ENCODE measurements at regions not wholly inside any gene's neighbourhood (a gene's known extent, or its start where the extent isn't known, plus 50 kb on each side); places are given as distances from the start of the nearest gene placed in this dataset.

DNA sequence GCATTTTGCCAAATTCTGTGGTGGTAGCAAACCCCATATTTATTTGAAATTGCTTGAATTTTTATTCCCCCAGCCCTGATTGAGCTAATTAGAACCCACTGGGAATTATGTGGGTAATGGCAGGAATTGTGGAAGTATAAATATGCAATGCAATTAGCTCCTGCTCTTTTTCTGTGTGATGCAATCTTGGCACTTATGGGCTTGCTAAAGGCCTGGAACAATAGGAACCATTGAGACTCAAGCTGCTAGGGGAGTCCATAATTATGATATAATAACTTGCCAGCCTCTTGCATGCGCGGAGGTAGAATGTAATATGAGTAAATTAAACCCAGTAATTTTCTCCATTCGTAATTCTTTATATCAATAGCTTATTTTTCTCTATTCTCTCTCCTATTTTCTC, 267.6 kb upstream of the THSD7B start:
- peaks cover 0 to 3% of the 10 kb centered on the region in 2 experiments; a peak in 1 of 4 replicates for H3K4me1 Mint-ChIP-seq
- Histone ChIP-seq H3K56ac (ENCODE audit: insufficient read length, low read depth, low read length) (no peak overlapping the region), H2BK120ac (ENCODE audit: low read depth, low read length, poor library complexity, severe bottlenecking) (no peak overlapping the region), H3K23ac (ENCODE audit: insufficient read length, low read depth, low read length) (no peak overlapping the region), H3K79me2 (ENCODE audit: insufficient read depth, low read length) (no peaks in the 10 kb centered on the region), H3K9ac (ENCODE audit: extremely low read depth, insufficient read length, low read length) (no peak overlapping the region), H2BK5ac (ENCODE audit: insufficient read length, low read length) (no peak overlapping the region), H3T11ph (ENCODE audit: low read length) (no peak overlapping the region), H2AFZ (ENCODE audit: low read length) (no peak overlapping the region), H4K91ac (ENCODE audit: insufficient read length, low read depth, low read length) (no peak overlapping the region), H3K27ac (ENCODE audit: insufficient read length, low read depth, low read length) (no peak overlapping the region), H2AK5ac (ENCODE audit: insufficient read length, low read length) (no peak overlapping the region), H3K23me2 (ENCODE audit: insufficient read length, low read depth, low read length, poor library complexity, severe bottlenecking) (no peaks in the 10 kb centered on the region), H2BK12ac (ENCODE audit: insufficient read length, low read depth, low read length) (no peak overlapping the region), H2BK15ac (ENCODE audit: low read depth, low read length) (no peak overlapping the region), H3K9me3 (ENCODE audit: control insufficient read depth, low read depth, low read length) (no peaks in the 10 kb centered on the region), H4K5ac (ENCODE audit: insufficient read length, low read depth, low read length) (no peak overlapping the region), H3K14ac (ENCODE audit: insufficient read depth, low read length) (no peak overlapping the region), H4K20me1 (ENCODE audit: control insufficient read depth, insufficient read depth, insufficient read length) (no peaks in the 10 kb centered on the region), H4K8ac (replicated peaks; ENCODE audit: insufficient read length, low read depth, low read length) (no peak overlapping the region), H3K4me2 (ENCODE audit: insufficient read depth, insufficient read length, low read length) (no peak overlapping the region), H3K27me3 (ENCODE audit: insufficient read depth, low read length) (no peaks in the 10 kb centered on the region), H3K4me1 (ENCODE audit: insufficient read depth, low read length) (no peaks in the 10 kb centered on the region), H3K4ac (ENCODE audit: low read depth, low read length) (no peak overlapping the region), H3K18ac (ENCODE audit: insufficient read length, low read depth, low read length) (no peak overlapping the region), H3K79me1 (ENCODE audit: insufficient read depth, low read depth, low read length, poor library complexity, severe bottlenecking) (no peaks in the 10 kb centered on the region), H2BK20ac (ENCODE audit: low read depth, low read length, poor library complexity, severe bottlenecking) (no peak overlapping the region)
- DNase-seq = no peak
- H3K27ac Mint-ChIP-seq = no peak overlapping the region
- WGBS (ENCODE audit: extremely low coverage, insufficient read length, low lambda C conversion rate) = no CpG with 5 or more reads among the region's 3 CpGs
- peaks cover 77% of the 10 kb centered on the region for H3K27me3 Mint-ChIP-seq (ENCODE audit: low read depth)
- H3K4me3 Mint-ChIP-seq = no peak overlapping the region
- no peaks in the 10 kb centered on the region; a peak in 2 of 5 replicates for H3K9me3 Mint-ChIP-seq
- no peaks in the 10 kb centered on the region; a peak in 1 of 7 replicates for H3K36me3 Mint-ChIP-seq (ENCODE audit: insufficient read depth in 1 of 3, low read depth in 3 of 3)
- TF ChIP-seq, protein P1, sequence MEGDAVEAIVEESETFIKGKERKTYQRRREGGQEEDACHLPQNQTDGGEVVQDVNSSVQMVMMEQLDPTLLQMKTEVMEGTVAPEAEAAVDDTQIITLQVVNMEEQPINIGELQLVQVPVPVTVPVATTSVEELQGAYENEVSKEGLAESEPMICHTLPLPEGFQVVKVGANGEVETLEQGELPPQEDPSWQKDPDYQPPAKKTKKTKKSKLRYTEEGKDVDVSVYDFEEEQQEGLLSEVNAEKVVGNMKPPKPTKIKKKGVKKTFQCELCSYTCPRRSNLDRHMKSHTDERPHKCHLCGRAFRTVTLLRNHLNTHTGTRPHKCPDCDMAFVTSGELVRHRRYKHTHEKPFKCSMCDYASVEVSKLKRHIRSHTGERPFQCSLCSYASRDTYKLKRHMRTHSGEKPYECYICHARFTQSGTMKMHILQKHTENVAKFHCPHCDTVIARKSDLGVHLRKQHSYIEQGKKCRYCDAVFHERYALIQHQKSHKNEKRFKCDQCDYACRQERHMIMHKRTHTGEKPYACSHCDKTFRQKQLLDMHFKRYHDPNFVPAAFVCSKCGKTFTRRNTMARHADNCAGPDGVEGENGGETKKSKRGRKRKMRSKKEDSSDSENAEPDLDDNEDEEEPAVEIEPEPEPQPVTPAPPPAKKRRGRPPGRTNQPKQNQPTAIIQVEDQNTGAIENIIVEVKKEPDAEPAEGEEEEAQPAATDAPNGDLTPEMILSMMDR (conservative IDR thresholded peaks at IDR 0.05) = no peak
